HCT116 (cell line): ENCODE measurements at regions not wholly inside any gene's neighbourhood (a gene's known extent, or its start where the extent isn't known, plus 50 kb on each side); places are given as distances from the start of the nearest gene placed in this dataset.

Experiments
- ATAC-seq: fragments of 200-7000 bp; cut with Tn5 transposase; 2 replicates; pipeline ENCODE4 v1.9.1; 2020; ENCODE audit warnings: mild to moderate bottlenecking, moderate library complexity
- BruUV-seq: library from RNA; stranded (reverse); fragments of 400-500 nt; replicated peaks from 2 replicates; lab custom pipeline; 2021; lab: Mats Ljungman, UMichigan
- CTCF ChIA-PET: fragments of 300-600 bp; sonication (Branson Sonifier 250); formaldehyde crosslinking; loops from one replicate; lab custom pipeline; 2021; ENCODE audit warnings: antibody characterized with exemption; lab: Charles Lee
- POLR2A ChIA-PET: fragments of 300-600, 350-600 bp; sonication (Branson Sonifier 250); formaldehyde crosslinking; loops from one replicate; lab custom pipeline; 2021; ENCODE audit warnings: antibody characterized with exemption; lab: Charles Lee
- RAD21 ChIA-PET, 2 experiments: fragments of 300-600 bp; sonication (Branson Sonifier 250); formaldehyde crosslinking; loops; one replicate each; lab custom pipeline; 2023; ENCODE audit warnings: low total read pairs in 2 of 2; ENCODE audit not compliant: uncharacterized antibody in 2 of 2, unreplicated experiment in 2 of 2, low non-redundant PET in 1 of 2; lab: Charles Lee
- DNase-seq: peaks from one replicate; pipeline ENCODE4 v3.0.0-alpha.2; 2010; ENCODE audit warnings: low read depth, low spot score
- H2AFZ ChIP-seq: fragments of 200-600 bp; shearing (Covaris generic), sonication (generic); 2 replicates; pipeline ENCODE4 v1.6.1; 2017; ENCODE audit warnings: low read depth, mixed run types, mixed read lengths, antibody characterized with exemption, low read length; ENCODE audit not compliant: poor library complexity, severe bottlenecking
- H3K27ac ChIP-seq: 2 replicates; pipeline ENCODE4 v1.5.1; 2012; ENCODE audit warnings: low read depth, low read length
- H3K27me3 ChIP-seq: fragments of 200-600 bp; sonication (generic); 2 replicates; pipeline ENCODE4 v1.6.1; 2016; ENCODE audit warnings: mixed run types, low read length, mixed read lengths; ENCODE audit not compliant: insufficient read depth
- H3K36me3 ChIP-seq, 2 experiments: fragments of 200-500 bp in 1 of 2; fragments of 200-600 bp in 1 of 2; sonication (Bioruptor generic) in 1 of 2; sonication (generic) in 1 of 2; 2 replicates each; pipeline versions ENCODE4 v1.5.1 to v1.6.1; 2014 to 2016; ENCODE audit warnings: low read length in 2 of 2, inconsistent platforms in 1 of 2, mixed read lengths in 1 of 2, mixed run types in 1 of 2; ENCODE audit not compliant: insufficient read depth in 2 of 2, control insufficient read depth in 1 of 2
- H3K4me1 ChIP-seq, 2 experiments: fragments of 200-600 bp in 1 of 2; sonication (generic) in 1 of 2; 2 replicates each; pipeline versions ENCODE4 v1.5.1 to v1.6.1; 2012 to 2017; ENCODE audit warnings: low read length in 2 of 2, inconsistent platforms in 1 of 2, mild to moderate bottlenecking in 1 of 2, mixed read lengths in 1 of 2, mixed run types in 1 of 2, moderate library complexity in 1 of 2; ENCODE audit not compliant: insufficient read depth in 2 of 2, control insufficient read depth in 1 of 2
- H3K4me2 ChIP-seq: fragments of 200-600 bp; sonication (generic); 2 replicates; pipeline ENCODE4 v1.6.1; 2017; ENCODE audit warnings: mixed run types, low read length, mixed read lengths
- H3K4me3 ChIP-seq, 2 experiments: fragments of 200-600 bp in 1 of 2; sonication (generic) in 1 of 2; replicated peaks in 1 of 2; 2 replicates each; pipeline ENCODE4 v1.5.1; 2011 to 2016; ENCODE audit warnings: low read length in 2 of 2, control low read depth in 1 of 2, low read depth in 1 of 2, mild to moderate bottlenecking in 1 of 2, mixed read lengths in 1 of 2, mixed run types in 1 of 2
- H3K79me2 ChIP-seq: fragments of 200-600 bp; sonication (generic); 2 replicates; pipeline ENCODE4 v1.6.1; 2017; ENCODE audit warnings: mild to moderate bottlenecking, mixed run types, low read length, moderate library complexity, mixed read lengths; ENCODE audit not compliant: insufficient read depth
- H3K9ac ChIP-seq: fragments of 200-600 bp; sonication (generic); 2 replicates; pipeline ENCODE4 v1.6.1; 2016; ENCODE audit warnings: low read length, mixed read lengths
- H3K9me2 ChIP-seq: fragments of 200-600 bp; sonication (generic), shearing (Covaris generic); 2 replicates; pipeline ENCODE4 v1.6.1; 2017; ENCODE audit warnings: mixed run types, mild to moderate bottlenecking, moderate library complexity; ENCODE audit not compliant: insufficient read depth
- H3K9me3 ChIP-seq, 2 experiments: fragments of 200-500 bp in 1 of 2; fragments of 200-600 bp in 1 of 2; sonication (Bioruptor generic) in 1 of 2; sonication (generic) in 1 of 2; 2 replicates each; pipeline ENCODE4 v1.6.1; 2014 to 2017; ENCODE audit warnings: low read length in 2 of 2, mixed read lengths in 2 of 2, inconsistent platforms in 1 of 2, low read depth in 1 of 2, mild to moderate bottlenecking in 1 of 2, mixed run types in 1 of 2, moderate library complexity in 1 of 2; ENCODE audit not compliant: control insufficient read depth in 1 of 2, insufficient read depth in 1 of 2
- H4K20me1 ChIP-seq: fragments of 200-600 bp; sonication (generic), shearing (Covaris generic); 2 replicates; pipeline ENCODE4 v1.6.1; 2017; ENCODE audit warnings: mixed run types, mild to moderate bottlenecking, moderate library complexity; ENCODE audit not compliant: insufficient read depth
- ATF3 ChIP-seq: IDR thresholded peaks from 2 replicates; pipeline ENCODE4 v1.6.1; 2012
- CEBPB ChIP-seq: IDR thresholded peaks from 2 replicates; pipeline ENCODE4 v1.6.1; 2012; ENCODE audit warnings: low read depth
- CTCF ChIP-seq, 3 experiments: fragments of 200-600 bp in 1 of 3; sonication (generic) in 1 of 3; IDR thresholded peaks in 2 of 3; conservative IDR thresholded peaks in 1 of 3; 2 replicates each; pipeline ENCODE4 v1.5.1; 2012 to 2017; ENCODE audit warnings: low read depth in 2 of 3, low read length in 2 of 3, antibody characterized with exemption in 1 of 3, borderline replicate concordance in 1 of 3, control low read depth in 1 of 3, mild to moderate bottlenecking in 1 of 3, mixed read lengths in 1 of 3, mixed run types in 1 of 3, moderate library complexity in 1 of 3; ENCODE audit not compliant: insufficient read depth in 1 of 3
- EZH2 ChIP-seq: fragments of 200-600 bp; sonication (generic); IDR thresholded peaks from 2 replicates; pipeline ENCODE4 v1.6.1; 2017; ENCODE audit warnings: antibody characterized with exemption, mixed run types
- REST ChIP-seq: IDR thresholded peaks from 2 replicates; pipeline ENCODE4 v1.6.1; 2012; ENCODE audit warnings: low read depth
- SP1 ChIP-seq: IDR thresholded peaks from 2 replicates; pipeline ENCODE4 v1.6.1; 2012; ENCODE audit warnings: low read depth
- SRF ChIP-seq: IDR thresholded peaks from 2 replicates; pipeline ENCODE4 v1.6.1; 2012; ENCODE audit warnings: low read depth
- YY1 ChIP-seq: IDR thresholded peaks from 2 replicates; pipeline ENCODE4 v1.6.1; 2011; ENCODE audit warnings: low read length, low read depth, moderate library complexity, mild to moderate bottlenecking; ENCODE audit not compliant: insufficient replicate concordance; ENCODE audit errors: extremely low read depth
- ZNF274 ChIP-seq: fragments of 200-500 bp; sonication (Bioruptor generic); IDR thresholded peaks from 2 replicates; pipeline ENCODE4 v1.6.1; 2014; ENCODE audit warnings: mild to moderate bottlenecking, low read depth, low read length, inconsistent platforms
- intact Hi-C: fragments of 100-400 bp; cut with micrococcal nuclease; formaldehyde crosslinking; loops from 2 replicates; pipeline ENCODE4 v1.10.0; 2022
- TF ChIP-seq, protein P1 (sequence below): IDR thresholded peaks from 2 replicates; pipeline ENCODE4 v1.6.1; 2012
- TF ChIP-seq, protein P2 (sequence below): IDR thresholded peaks from 2 replicates; pipeline ENCODE4 v1.6.1; 2011; ENCODE audit warnings: mild to moderate bottlenecking, low read length, moderate library complexity; ENCODE audit not compliant: insufficient replicate concordance; ENCODE audit errors: extremely low read depth

DNA sequence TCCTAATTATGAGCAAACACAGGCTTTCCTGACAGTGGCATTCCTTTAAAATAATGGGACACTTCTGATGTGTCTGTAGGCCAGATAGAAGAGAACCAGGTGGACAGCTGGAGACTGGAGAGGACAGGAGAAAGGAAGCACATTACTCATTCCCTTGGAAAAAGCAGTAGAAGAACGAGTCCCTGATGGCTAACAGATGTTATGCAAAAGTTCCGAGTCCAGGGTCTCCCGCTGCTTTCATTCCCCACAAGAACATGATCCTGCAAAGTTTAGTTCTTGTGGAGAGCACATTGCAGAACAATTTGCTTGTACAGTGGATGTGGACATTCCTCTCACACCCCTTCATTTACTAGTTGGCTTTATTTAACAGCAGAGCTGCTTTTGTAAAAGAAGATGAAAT is 137.6 kb downstream of the GPAM start:
- H3K4me1 ChIP-seq: no peaks in the 10 kb centered on the region
- ChIA-PET RAD21 (no interaction called here), CTCF (no interaction called here), POLR2A (no interaction called here)
- ATAC-seq (no peak), DNase-seq (no peak)
- no peaks in the 10 kb centered on the region for H3K9me2 ChIP-seq
- H3K36me3 ChIP-seq: no peaks in the 10 kb centered on the region
- TF ChIP-seq, protein P1, sequence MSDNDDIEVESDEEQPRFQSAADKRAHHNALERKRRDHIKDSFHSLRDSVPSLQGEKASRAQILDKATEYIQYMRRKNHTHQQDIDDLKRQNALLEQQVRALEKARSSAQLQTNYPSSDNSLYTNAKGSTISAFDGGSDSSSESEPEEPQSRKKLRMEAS: no peak
- TF ChIP-seq ZNF274 (no peak), CTCF (IDR thresholded peaks at IDR 0.05 in 2 of 3, conservative IDR thresholded peaks at IDR 0.05 in 1 of 3; ENCODE audit: borderline replicate concordance in 1 of 3, insufficient read depth in 1 of 3, low read depth in 2 of 3, low read length in 2 of 3) (no peak), YY1 (no peak), EZH2 (no peak), REST (no peak), CEBPB (no peak), SP1 (no peak), ATF3 (no peak), SRF (no peak)
- TF ChIP-seq, protein P2, sequence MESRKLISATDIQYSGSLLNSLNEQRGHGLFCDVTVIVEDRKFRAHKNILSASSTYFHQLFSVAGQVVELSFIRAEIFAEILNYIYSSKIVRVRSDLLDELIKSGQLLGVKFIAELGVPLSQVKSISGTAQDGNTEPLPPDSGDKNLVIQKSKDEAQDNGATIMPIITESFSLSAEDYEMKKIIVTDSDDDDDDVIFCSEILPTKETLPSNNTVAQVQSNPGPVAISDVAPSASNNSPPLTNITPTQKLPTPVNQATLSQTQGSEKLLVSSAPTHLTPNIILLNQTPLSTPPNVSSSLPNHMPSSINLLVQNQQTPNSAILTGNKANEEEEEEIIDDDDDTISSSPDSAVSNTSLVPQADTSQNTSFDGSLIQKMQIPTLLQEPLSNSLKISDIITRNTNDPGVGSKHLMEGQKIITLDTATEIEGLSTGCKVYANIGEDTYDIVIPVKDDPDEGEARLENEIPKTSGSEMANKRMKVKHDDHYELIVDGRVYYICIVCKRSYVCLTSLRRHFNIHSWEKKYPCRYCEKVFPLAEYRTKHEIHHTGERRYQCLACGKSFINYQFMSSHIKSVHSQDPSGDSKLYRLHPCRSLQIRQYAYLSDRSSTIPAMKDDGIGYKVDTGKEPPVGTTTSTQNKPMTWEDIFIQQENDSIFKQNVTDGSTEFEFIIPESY: no peak
- no peak overlapping the region for H2AFZ ChIP-seq
- H3K79me2 ChIP-seq: no peaks in the 10 kb centered on the region
- peaks cover 53% of the 10 kb centered on the region for H3K27me3 ChIP-seq
- H3K9ac ChIP-seq: no peak overlapping the region
- no peak overlapping the region for H3K4me2 ChIP-seq
- no TSS peak for BruUV-seq
- no peaks in the 10 kb centered on the region for H4K20me1 ChIP-seq
- no peak overlapping the region for H3K4me3 ChIP-seq
- intact Hi-C loops: no loop called here
- no peak overlapping the region for H3K27ac ChIP-seq
- no peaks in the 10 kb centered on the region for H3K9me3 ChIP-seq
